Transverse colon (tissue), 3 donors: ENCODE measurements at regions not wholly inside any gene's neighbourhood (a gene's known extent, or its start where the extent isn't known, plus 50 kb on each side); places are given as distances from the start of the nearest gene placed in this dataset.

ENCODE experiments used
- EP300 ChIP-seq: sonication (generic); formaldehyde crosslinking; IDR thresholded peaks from one replicate; pipeline ENCODE4 v1.6.1; 2017; ENCODE audit warnings: antibody characterized with exemption, low read depth
- POLR2A ChIP-seq: fragments of 450-650 bp; IDR thresholded peaks from one replicate; pipeline ENCODE4 v1.6.1; 2016; ENCODE audit warnings: antibody characterized with exemption, mild to moderate bottlenecking, moderate library complexity
- TF ChIP-seq, protein P1 (sequence below), 5 experiments: fragments of 200-600 bp in 3 of 5; fragments of 450-650 bp in 2 of 5; sonication (generic) in 3 of 5; IDR thresholded peaks; 1 replicate in 2 of 5; 2 replicates in 3 of 5; pipeline ENCODE4 v1.5.1; 2016 to 2017; ENCODE audit warnings: antibody characterized with exemption in 5 of 5, inconsistent platforms in 3 of 5, mild to moderate bottlenecking in 2 of 5, moderate library complexity in 1 of 5

DNA sequence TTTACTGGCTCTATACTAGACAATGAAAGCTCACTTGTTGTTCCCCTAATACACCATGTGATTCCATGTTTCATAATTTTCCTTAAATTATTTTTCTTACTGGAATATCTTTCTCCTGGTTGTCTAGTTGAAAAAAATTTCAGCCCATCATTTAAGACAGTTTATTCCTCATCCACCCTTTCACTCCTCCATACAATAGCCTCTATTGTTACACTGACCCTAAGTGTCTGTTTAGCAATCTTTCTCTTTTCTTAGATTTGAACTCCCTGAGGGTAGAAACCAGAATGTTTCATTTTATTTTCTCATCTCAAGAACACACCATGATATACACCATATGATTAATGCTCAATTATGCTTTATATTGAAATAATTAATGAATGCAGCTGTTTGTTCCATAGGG, 413.4 kb upstream of the ITGA1 start:
- TF ChIP-seq, protein P1, sequence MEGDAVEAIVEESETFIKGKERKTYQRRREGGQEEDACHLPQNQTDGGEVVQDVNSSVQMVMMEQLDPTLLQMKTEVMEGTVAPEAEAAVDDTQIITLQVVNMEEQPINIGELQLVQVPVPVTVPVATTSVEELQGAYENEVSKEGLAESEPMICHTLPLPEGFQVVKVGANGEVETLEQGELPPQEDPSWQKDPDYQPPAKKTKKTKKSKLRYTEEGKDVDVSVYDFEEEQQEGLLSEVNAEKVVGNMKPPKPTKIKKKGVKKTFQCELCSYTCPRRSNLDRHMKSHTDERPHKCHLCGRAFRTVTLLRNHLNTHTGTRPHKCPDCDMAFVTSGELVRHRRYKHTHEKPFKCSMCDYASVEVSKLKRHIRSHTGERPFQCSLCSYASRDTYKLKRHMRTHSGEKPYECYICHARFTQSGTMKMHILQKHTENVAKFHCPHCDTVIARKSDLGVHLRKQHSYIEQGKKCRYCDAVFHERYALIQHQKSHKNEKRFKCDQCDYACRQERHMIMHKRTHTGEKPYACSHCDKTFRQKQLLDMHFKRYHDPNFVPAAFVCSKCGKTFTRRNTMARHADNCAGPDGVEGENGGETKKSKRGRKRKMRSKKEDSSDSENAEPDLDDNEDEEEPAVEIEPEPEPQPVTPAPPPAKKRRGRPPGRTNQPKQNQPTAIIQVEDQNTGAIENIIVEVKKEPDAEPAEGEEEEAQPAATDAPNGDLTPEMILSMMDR (IDR thresholded peaks at IDR 0.05), result no peak
- TF ChIP-seq POLR2A (no peak), EP300 (no peak)
